HL-60 (cell line): ENCODE measurements at regions not wholly inside any gene's neighbourhood (a gene's known extent, or its start where the extent isn't known, plus 50 kb on each side); places are given as distances from the start of the nearest gene placed in this dataset.

Source experiments
- DNase-seq, 2 experiments: peaks; one replicate each; pipeline ENCODE4 v3.0.0-alpha.2; 2010 to 2020; ENCODE audit warnings: low read depth in 1 of 2, low spot score in 1 of 2
- H3K27ac ChIP-seq: fragments of 250-450 bp; sonication (Bioruptor Pico); replicated peaks from 2 replicates; pipeline ENCODE4 v1.5.1; 2020; ENCODE audit warnings: mild to moderate bottlenecking, moderate library complexity
- H3K27me3 ChIP-seq: fragments of 250-450 bp; sonication (Bioruptor Pico); 2 replicates; pipeline ENCODE4 v1.5.1; 2021; ENCODE audit warnings: mild to moderate bottlenecking, moderate library complexity; ENCODE audit not compliant: insufficient read depth, poor library complexity, severe bottlenecking
- H3K4me3 ChIP-seq: replicated peaks from 2 replicates; pipeline ENCODE4 v1.5.1; 2011; ENCODE audit warnings: mild to moderate bottlenecking, control low read depth, low read length; ENCODE audit not compliant: insufficient read depth
- GABPA ChIP-seq: IDR thresholded peaks from 2 replicates; pipeline ENCODE4 v1.6.1; 2012; ENCODE audit warnings: low read depth
- POLR2AphosphoS5 ChIP-seq: IDR thresholded peaks from 2 replicates; pipeline ENCODE4 v1.6.1; 2012; ENCODE audit warnings: low read depth
- SPI1 ChIP-seq: IDR thresholded peaks from 2 replicates; pipeline ENCODE4 v1.6.1; 2012; ENCODE audit warnings: low read depth, mild to moderate bottlenecking, borderline replicate concordance
- TF ChIP-seq, protein P1 (sequence below): IDR thresholded peaks from 2 replicates; pipeline ENCODE4 v1.6.1; 2012; ENCODE audit warnings: low read depth; ENCODE audit not compliant: insufficient replicate concordance
- TF ChIP-seq, protein P2 (sequence below): IDR thresholded peaks from one replicate; pipeline ENCODE4 v1.5.1; 2011; ENCODE audit warnings: low read length, control low read depth, inconsistent platforms; ENCODE audit not compliant: insufficient read depth

DNA sequence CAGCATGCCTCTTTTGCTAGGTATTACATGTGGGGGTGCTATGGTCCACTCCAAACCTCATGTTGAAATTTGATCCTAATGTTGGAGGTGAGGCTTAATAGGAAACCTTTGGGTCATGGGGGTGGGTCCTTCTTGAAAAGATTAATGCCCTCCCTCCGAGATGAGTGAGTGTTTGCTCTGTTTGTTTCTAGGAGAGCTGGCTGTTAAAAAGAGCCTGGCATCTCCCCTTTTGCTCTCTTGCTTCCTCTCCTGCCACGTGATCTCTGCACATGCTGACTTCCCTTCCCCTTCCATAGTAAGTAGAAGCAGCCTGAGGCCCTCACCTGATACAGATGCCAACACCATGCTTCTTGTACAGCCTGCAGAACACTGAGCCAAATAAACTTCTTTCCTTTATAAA is 104.5 kb downstream of the FAT3 start:
- Histone ChIP-seq H3K27me3 (no peaks in the 10 kb centered on the region), H3K27ac (no peak overlapping the region), H3K4me3 (no peak overlapping the region)
- TF ChIP-seq POLR2AphosphoS5 (no peak), SPI1 (no peak), GABPA (no peak)
- TF ChIP-seq, protein P1, sequence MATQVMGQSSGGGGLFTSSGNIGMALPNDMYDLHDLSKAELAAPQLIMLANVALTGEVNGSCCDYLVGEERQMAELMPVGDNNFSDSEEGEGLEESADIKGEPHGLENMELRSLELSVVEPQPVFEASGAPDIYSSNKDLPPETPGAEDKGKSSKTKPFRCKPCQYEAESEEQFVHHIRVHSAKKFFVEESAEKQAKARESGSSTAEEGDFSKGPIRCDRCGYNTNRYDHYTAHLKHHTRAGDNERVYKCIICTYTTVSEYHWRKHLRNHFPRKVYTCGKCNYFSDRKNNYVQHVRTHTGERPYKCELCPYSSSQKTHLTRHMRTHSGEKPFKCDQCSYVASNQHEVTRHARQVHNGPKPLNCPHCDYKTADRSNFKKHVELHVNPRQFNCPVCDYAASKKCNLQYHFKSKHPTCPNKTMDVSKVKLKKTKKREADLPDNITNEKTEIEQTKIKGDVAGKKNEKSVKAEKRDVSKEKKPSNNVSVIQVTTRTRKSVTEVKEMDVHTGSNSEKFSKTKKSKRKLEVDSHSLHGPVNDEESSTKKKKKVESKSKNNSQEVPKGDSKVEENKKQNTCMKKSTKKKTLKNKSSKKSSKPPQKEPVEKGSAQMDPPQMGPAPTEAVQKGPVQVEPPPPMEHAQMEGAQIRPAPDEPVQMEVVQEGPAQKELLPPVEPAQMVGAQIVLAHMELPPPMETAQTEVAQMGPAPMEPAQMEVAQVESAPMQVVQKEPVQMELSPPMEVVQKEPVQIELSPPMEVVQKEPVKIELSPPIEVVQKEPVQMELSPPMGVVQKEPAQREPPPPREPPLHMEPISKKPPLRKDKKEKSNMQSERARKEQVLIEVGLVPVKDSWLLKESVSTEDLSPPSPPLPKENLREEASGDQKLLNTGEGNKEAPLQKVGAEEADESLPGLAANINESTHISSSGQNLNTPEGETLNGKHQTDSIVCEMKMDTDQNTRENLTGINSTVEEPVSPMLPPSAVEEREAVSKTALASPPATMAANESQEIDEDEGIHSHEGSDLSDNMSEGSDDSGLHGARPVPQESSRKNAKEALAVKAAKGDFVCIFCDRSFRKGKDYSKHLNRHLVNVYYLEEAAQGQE, result no peak
- TF ChIP-seq, protein P2, sequence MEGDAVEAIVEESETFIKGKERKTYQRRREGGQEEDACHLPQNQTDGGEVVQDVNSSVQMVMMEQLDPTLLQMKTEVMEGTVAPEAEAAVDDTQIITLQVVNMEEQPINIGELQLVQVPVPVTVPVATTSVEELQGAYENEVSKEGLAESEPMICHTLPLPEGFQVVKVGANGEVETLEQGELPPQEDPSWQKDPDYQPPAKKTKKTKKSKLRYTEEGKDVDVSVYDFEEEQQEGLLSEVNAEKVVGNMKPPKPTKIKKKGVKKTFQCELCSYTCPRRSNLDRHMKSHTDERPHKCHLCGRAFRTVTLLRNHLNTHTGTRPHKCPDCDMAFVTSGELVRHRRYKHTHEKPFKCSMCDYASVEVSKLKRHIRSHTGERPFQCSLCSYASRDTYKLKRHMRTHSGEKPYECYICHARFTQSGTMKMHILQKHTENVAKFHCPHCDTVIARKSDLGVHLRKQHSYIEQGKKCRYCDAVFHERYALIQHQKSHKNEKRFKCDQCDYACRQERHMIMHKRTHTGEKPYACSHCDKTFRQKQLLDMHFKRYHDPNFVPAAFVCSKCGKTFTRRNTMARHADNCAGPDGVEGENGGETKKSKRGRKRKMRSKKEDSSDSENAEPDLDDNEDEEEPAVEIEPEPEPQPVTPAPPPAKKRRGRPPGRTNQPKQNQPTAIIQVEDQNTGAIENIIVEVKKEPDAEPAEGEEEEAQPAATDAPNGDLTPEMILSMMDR, result no peak
- no peak for DNase-seq

DNA sequence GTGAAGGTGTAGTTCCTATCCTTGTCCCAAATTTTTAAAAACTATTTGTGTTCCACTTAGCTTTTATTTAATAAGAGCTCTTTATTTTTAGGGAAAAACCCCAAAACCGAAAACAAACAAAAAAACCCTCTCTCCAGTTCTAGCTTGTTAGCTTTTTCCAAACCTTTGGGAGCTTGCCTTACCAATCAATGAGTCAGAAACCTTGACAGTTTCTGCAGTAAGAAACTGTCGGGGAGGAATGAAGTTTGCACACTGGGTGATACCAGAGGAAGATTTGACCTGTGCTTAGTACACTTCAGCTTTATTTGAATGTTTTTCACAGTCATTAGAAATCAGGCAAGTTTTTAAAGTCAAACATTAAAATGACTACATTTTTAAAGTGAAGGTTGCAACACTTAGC is 105.0 kb downstream of the FAT3 start:
- TF ChIP-seq, protein P2, result no peak
- Histone ChIP-seq H3K27me3 (no peaks in the 10 kb centered on the region), H3K4me3 (no peak overlapping the region), H3K27ac (no peak overlapping the region)
- DNase-seq, result no peak

DNA sequence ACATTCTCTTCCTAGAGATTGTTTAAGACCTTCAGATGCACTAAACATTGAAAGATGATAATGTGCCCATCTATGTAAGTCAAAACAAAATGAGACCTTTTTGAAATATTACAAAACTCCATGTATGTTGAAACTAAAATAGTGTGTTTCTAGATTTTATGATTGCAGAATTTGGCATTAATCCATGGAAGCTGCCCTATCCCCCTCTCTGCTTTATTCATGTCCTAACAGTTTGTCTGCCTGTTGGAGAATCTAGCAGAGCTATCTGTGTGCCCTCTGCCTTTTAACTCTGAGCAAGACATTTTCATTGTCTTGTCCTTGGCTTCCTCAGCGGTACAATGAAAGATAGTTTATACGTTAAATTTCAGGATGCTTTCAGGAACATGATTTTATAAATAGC is 105.5 kb downstream of the FAT3 start:
- DNase-seq, result no peak

More for the DNA sequence above, 105.5 kb downstream of the FAT3 start:
- Histone ChIP-seq H3K27me3 (no peaks in the 10 kb centered on the region), H3K27ac (no peak overlapping the region), H3K4me3 (no peak overlapping the region)
- TF ChIP-seq POLR2AphosphoS5, result no peak
- TF ChIP-seq, protein P2, result no peak
- no peak for TF ChIP-seq SPI1
- no peak for TF ChIP-seq GABPA
- TF ChIP-seq, protein P1, result no peak
